GM23338 (cell line): ENCODE measurements at regions not wholly inside any gene's neighbourhood (a gene's known extent, or its start where the extent isn't known, plus 50 kb on each side); places are given as distances from the start of the nearest gene placed in this dataset.

ENCODE experiments used
- CREB1 ChIP-seq: fragments of 250-450 bp; sonication (Bioruptor Pico); IDR thresholded peaks from 2 replicates; pipeline ENCODE4 v1.5.0; 2020; ENCODE audit warnings: low read depth, mild to moderate bottlenecking, moderate library complexity
- CTCF ChIP-seq, 2 experiments: fragments of 200-600 bp in 1 of 2; sonication (generic) in 1 of 2; conservative IDR thresholded peaks; 2 replicates each; pipeline versions ENCODE4 v1.5.1 to v1.6.1; 2016 to 2017; ENCODE audit warnings: antibody characterized with exemption in 2 of 2, low read depth in 2 of 2, mild to moderate bottlenecking in 2 of 2, moderate library complexity in 1 of 2
- ETS1 ChIP-seq: IDR thresholded peaks from 2 replicates; pipeline ENCODE4 v1.6.1; 2016; ENCODE audit warnings: antibody characterized with exemption
- EZH2 ChIP-seq: fragments of 200-600 bp; sonication (generic); IDR thresholded peaks from one replicate; pipeline ENCODE4 v1.8.0; 2017; ENCODE audit warnings: antibody characterized with exemption, mild to moderate bottlenecking, low read depth; ENCODE audit not compliant: unreplicated experiment
- EZH2phosphoT487 ChIP-seq: fragments of 200-600 bp; sonication (generic); IDR thresholded peaks from one replicate; pipeline ENCODE4 v1.8.1; 2018; ENCODE audit warnings: antibody characterized with exemption; ENCODE audit not compliant: unreplicated experiment
- JUNB ChIP-seq: IDR thresholded peaks from one replicate; pipeline ENCODE4 v1.6.1; 2016; ENCODE audit warnings: antibody characterized with exemption; ENCODE audit not compliant: unreplicated experiment
- NANOG ChIP-seq: IDR thresholded peaks from 2 replicates; pipeline ENCODE4 v1.6.1; 2016; ENCODE audit warnings: antibody characterized with exemption, borderline replicate concordance
- POLR2AphosphoS5 ChIP-seq: IDR thresholded peaks from 2 replicates; pipeline ENCODE4 v1.6.1; 2016; ENCODE audit warnings: antibody characterized with exemption, low read depth
- REST ChIP-seq: IDR thresholded peaks from one replicate; pipeline ENCODE4 v1.6.1; 2018; ENCODE audit warnings: antibody characterized with exemption; ENCODE audit not compliant: unreplicated experiment
- STAT1 ChIP-seq: IDR thresholded peaks from one replicate; pipeline ENCODE4 v1.6.1; 2016; ENCODE audit warnings: antibody characterized with exemption; ENCODE audit not compliant: unreplicated experiment
- ZNF114 ChIP-seq: fragments of 250-450 bp; sonication (Bioruptor Pico); IDR thresholded peaks from 2 replicates; pipeline ENCODE4 v1.5.0; 2020; ENCODE audit warnings: mild to moderate bottlenecking, moderate library complexity
- ZNF331 ChIP-seq: fragments of 250-450 bp; sonication (Bioruptor Pico); IDR thresholded peaks from 2 replicates; pipeline ENCODE4 v1.5.0; 2020; ENCODE audit warnings: low read depth, mild to moderate bottlenecking, moderate library complexity
- ZNF462 ChIP-seq: fragments of 250-450 bp; sonication (Bioruptor Pico); IDR thresholded peaks from 2 replicates; pipeline ENCODE4 v1.5.0; 2020; ENCODE audit warnings: mild to moderate bottlenecking, moderate library complexity

- TF ChIP-seq EZH2: no peak
- no peak for TF ChIP-seq EZH2phosphoT487
- no peak for TF ChIP-seq CTCF (conservative IDR thresholded peaks at IDR 0.05; ENCODE audit: low read depth in 2 of 2)
- no peak for TF ChIP-seq ETS1
- TF ChIP-seq ZNF331 (CRISPR knock-in tag): no peak
- no peak for TF ChIP-seq POLR2AphosphoS5
- TF ChIP-seq JUNB: no peak
- TF ChIP-seq REST: no peak
- TF ChIP-seq STAT1: no peak
- no peak for TF ChIP-seq CREB1 (CRISPR knock-in tag)
- no peak for TF ChIP-seq ZNF114
- TF ChIP-seq ZNF462 (CRISPR knock-in tag): no peak
- TF ChIP-seq NANOG: no peak
Observed at GRCh38 chr15:47517737-47518136, 199.6 kb upstream of the SEMA6D start.
